ENCODE measurements at regions not wholly inside any gene's neighbourhood (a gene's known extent, or its start where the extent isn't known, plus 50 kb on each side); places are given as distances from the start of the nearest gene placed in this dataset.

DNA sequence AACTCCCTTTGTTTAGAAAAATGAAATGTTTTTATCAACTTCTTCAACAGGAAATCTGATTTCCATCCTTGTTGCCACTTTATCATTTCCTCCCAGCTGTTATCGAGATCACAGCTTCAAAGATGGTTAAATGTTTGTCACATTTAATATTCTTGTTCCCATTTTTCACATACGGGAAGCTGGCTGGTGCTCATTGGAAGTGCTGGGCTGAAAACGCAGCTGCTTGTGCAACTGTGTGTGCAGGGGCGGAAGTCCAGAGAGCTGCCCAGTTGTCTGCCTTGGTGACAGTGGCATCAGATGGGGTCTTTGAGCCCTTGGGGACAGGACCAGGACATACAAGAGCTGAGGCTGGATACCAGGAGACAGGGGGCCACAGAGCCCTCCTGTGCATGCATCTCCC is 549.2 kb upstream of the CDH11 start:
- Histone ChIP-seq H3K27ac (ENCODE audit: insufficient read depth, low read length) (no peak overlapping the region), H2BK5ac (ENCODE audit: low read depth, low read length, poor library complexity, severe bottlenecking) (no peak overlapping the region), H2AK9ac (replicated peaks; ENCODE audit: low read depth, low read length, poor library complexity) (no peak overlapping the region), H3K36me3 (ENCODE audit: control insufficient read depth, insufficient read depth, low read length) (no peaks in the 10 kb centered on the region), H3K9ac (ENCODE audit: low read depth, low read length) (no peak overlapping the region), H2BK120ac (ENCODE audit: low read depth, low read length) (no peak overlapping the region), H3K18ac (ENCODE audit: low read depth, low read length) (no peak overlapping the region), H2BK15ac (ENCODE audit: low read depth, low read length) (no peak overlapping the region), H4K20me1 (ENCODE audit: insufficient read depth, low read length) (no peaks in the 10 kb centered on the region), H3K14ac (replicated peaks; ENCODE audit: low read depth, low read length) (no peak overlapping the region), H3K23ac (ENCODE audit: low read depth, low read length) (no peak overlapping the region), H2AK5ac (ENCODE audit: low read depth, low read length) (no peak overlapping the region), H3K4me2 (ENCODE audit: low read depth, low read length) (no peak overlapping the region), H3K9me3 (ENCODE audit: control insufficient read depth, insufficient read depth, low read length) (no peaks in the 10 kb centered on the region), H3K9me1 (ENCODE audit: insufficient read depth, low read length) (no peaks in the 10 kb centered on the region), H2BK20ac (ENCODE audit: low read depth, low read length) (no peak overlapping the region), H3K79me1 (ENCODE audit: low read depth in 1 of 2, low read length in 2 of 2) (no peaks in the 10 kb centered on the region), H4K8ac (ENCODE audit: low read depth in 2 of 2, low read length in 2 of 2) (no peak overlapping the region), H2AFZ (replicated peaks; ENCODE audit: low read length, poor library complexity) (no peak overlapping the region), H3K4me3 (ENCODE audit: insufficient read depth, low read depth, low read length) (no peak overlapping the region), H3K4ac (ENCODE audit: low read depth, low read length) (no peak overlapping the region), H4K91ac (ENCODE audit: insufficient read depth, low read depth, low read length) (no peak overlapping the region), H4K5ac (ENCODE audit: low read depth, low read length) (no peak overlapping the region), H3K4me1 (ENCODE audit: control insufficient read depth, insufficient read depth, low read length) (peaks cover 7% of the 10 kb centered on the region; the same call in 1 of the 2 replicates), H3K56ac (ENCODE audit: extremely low read depth, insufficient read depth, low read length) (no peak overlapping the region), H3K27me3 (ENCODE audit: control insufficient read depth, insufficient read depth, low read length) (no peaks in the 10 kb centered on the region; the same call in 1 of the 2 replicates)
- no TSS peak for BruUV-seq (replicated peaks)
- intact Hi-C loops (cut with micrococcal nuclease) (loop anchor here (10.0 kb wide), 1 partner anchor 546 kb away; the partner anchor contains the start of gene CDH11), dilution Hi-C loops (cut with HindIII; ENCODE audit: low sequenced_read_pairs, unreplicated experiment) (no loop called here), in situ Hi-C loops (cut with MboI; ENCODE audit: low sequenced_read_pairs) (no loop called here)
- WGBS, 2 experiments (ENCODE audit: extremely low coverage in 2 of 2, insufficient read length in 1 of 2), result no CpG with 5 or more reads among the region's 4 CpGs
- ChIA-PET CTCF (no interaction called here), POLR2A (ENCODE audit: unreplicated experiment) (no interaction called here)
- no peak for DNase-seq
- ATAC-seq (ENCODE audit: low read depth), result no peak
- TF ChIP-seq MAFK (IDR thresholded peaks at IDR 0.05; ENCODE audit: low read depth, low read length) (no peak), RAD21 (IDR thresholded peaks at IDR 0.05; ENCODE audit: low read length) (no peak), MXI1 (IDR thresholded peaks at IDR 0.05; ENCODE audit: borderline replicate concordance, low read depth, low read length) (no peak), FOS (IDR thresholded peaks at IDR 0.05; ENCODE audit: low read depth, low read length) (no peak), ELK1 (IDR thresholded peaks at IDR 0.05; ENCODE audit: borderline replicate concordance, low read depth, low read length) (no peak), MAZ (IDR thresholded peaks at IDR 0.05; ENCODE audit: borderline replicate concordance, low read depth, low read length) (no peak), RCOR1 (IDR thresholded peaks at IDR 0.05; ENCODE audit: insufficient replicate concordance, low read length) (no peak), SMC3 (IDR thresholded peaks at IDR 0.05; ENCODE audit: low read depth, low read length) (no peak)
- TF ChIP-seq, protein P1, sequence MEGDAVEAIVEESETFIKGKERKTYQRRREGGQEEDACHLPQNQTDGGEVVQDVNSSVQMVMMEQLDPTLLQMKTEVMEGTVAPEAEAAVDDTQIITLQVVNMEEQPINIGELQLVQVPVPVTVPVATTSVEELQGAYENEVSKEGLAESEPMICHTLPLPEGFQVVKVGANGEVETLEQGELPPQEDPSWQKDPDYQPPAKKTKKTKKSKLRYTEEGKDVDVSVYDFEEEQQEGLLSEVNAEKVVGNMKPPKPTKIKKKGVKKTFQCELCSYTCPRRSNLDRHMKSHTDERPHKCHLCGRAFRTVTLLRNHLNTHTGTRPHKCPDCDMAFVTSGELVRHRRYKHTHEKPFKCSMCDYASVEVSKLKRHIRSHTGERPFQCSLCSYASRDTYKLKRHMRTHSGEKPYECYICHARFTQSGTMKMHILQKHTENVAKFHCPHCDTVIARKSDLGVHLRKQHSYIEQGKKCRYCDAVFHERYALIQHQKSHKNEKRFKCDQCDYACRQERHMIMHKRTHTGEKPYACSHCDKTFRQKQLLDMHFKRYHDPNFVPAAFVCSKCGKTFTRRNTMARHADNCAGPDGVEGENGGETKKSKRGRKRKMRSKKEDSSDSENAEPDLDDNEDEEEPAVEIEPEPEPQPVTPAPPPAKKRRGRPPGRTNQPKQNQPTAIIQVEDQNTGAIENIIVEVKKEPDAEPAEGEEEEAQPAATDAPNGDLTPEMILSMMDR (conservative IDR thresholded peaks at IDR 0.05; ENCODE audit: low read depth, low read length), result no peak
